Trophoblast cell (in vitro differentiated cells and primary cell): ENCODE measurements at regions not wholly inside any gene's neighbourhood (a gene's known extent, or its start where the extent isn't known, plus 50 kb on each side); places are given as distances from the start of the nearest gene placed in this dataset.

Experiments
- DNase-seq, 2 donors: peaks; one replicate each; pipeline ENCODE4 v3.0.0-alpha.2; 2016
- H2AFZ ChIP-seq: 2 replicates; pipeline ENCODE4 v1.6.1; 2013; ENCODE audit warnings: low read length, moderate library complexity, mild to moderate bottlenecking; ENCODE audit not compliant: insufficient read depth, poor library complexity
- H2AK5ac ChIP-seq: 2 replicates; pipeline ENCODE4 v1.6.1; 2013; ENCODE audit warnings: mild to moderate bottlenecking, low read length
- H2BK120ac ChIP-seq: 2 replicates; pipeline ENCODE4 v1.6.1; 2013; ENCODE audit warnings: low read length, mild to moderate bottlenecking, moderate library complexity; ENCODE audit not compliant: insufficient read depth, poor library complexity
- H2BK12ac ChIP-seq: 2 replicates; pipeline ENCODE4 v1.6.1; 2013; ENCODE audit warnings: mild to moderate bottlenecking, low read length, moderate library complexity
- H2BK5ac ChIP-seq: 2 replicates; pipeline ENCODE4 v1.6.1; 2013; ENCODE audit warnings: low read length, low read depth, moderate library complexity, mild to moderate bottlenecking; ENCODE audit not compliant: poor library complexity
- H3K14ac ChIP-seq: 2 replicates; pipeline ENCODE4 v1.6.1; 2013; ENCODE audit warnings: mild to moderate bottlenecking, low read length
- H3K18ac ChIP-seq: 2 replicates; pipeline ENCODE4 v1.6.1; 2013; ENCODE audit warnings: mild to moderate bottlenecking, low read length
- H3K23ac ChIP-seq: 2 replicates; pipeline ENCODE4 v1.6.1; 2013; ENCODE audit warnings: low read length
- H3K27ac ChIP-seq: 2 replicates; pipeline ENCODE4 v1.5.1; 2013; ENCODE audit warnings: low read depth, mild to moderate bottlenecking, inconsistent platforms, low read length, moderate library complexity
- H3K27me3 ChIP-seq: 2 replicates; pipeline ENCODE4 v1.6.1; 2013; ENCODE audit warnings: inconsistent platforms, mild to moderate bottlenecking, low read length, moderate library complexity; ENCODE audit not compliant: insufficient read depth
- H3K36me3 ChIP-seq, 2 experiments: 1 replicate in 1 of 2; 2 replicates in 1 of 2; pipeline ENCODE4 v1.6.1; 2013; ENCODE audit warnings: low read length in 2 of 2, mild to moderate bottlenecking in 2 of 2, moderate library complexity in 1 of 2; ENCODE audit not compliant: insufficient read depth in 2 of 2, control insufficient read depth in 1 of 2
- H3K4ac ChIP-seq: 2 replicates; pipeline ENCODE4 v1.6.1; 2013; ENCODE audit warnings: low read depth, mild to moderate bottlenecking, low read length, moderate library complexity
- H3K4me1 ChIP-seq, 2 experiments: 1 replicate in 1 of 2; 2 replicates in 1 of 2; pipeline ENCODE4 v1.6.1; 2013; ENCODE audit warnings: low read length in 2 of 2, mild to moderate bottlenecking in 2 of 2, moderate library complexity in 1 of 2; ENCODE audit not compliant: insufficient read depth in 2 of 2, control insufficient read depth in 1 of 2
- H3K4me2 ChIP-seq: 2 replicates; pipeline ENCODE4 v1.6.1; 2013; ENCODE audit warnings: inconsistent platforms, mild to moderate bottlenecking, low read length, moderate library complexity
- H3K4me3 ChIP-seq: 2 replicates; pipeline ENCODE4 v1.5.1; 2013; ENCODE audit warnings: mild to moderate bottlenecking, low read depth, low read length, inconsistent platforms
- H3K79me1 ChIP-seq: one replicate; pipeline ENCODE4 v1.6.1; 2013; ENCODE audit warnings: low read length
- H3K79me2 ChIP-seq: 2 replicates; pipeline ENCODE4 v1.6.1; 2013; ENCODE audit warnings: low read length, mild to moderate bottlenecking; ENCODE audit not compliant: control insufficient read depth, insufficient read depth, poor library complexity
- H3K9ac ChIP-seq: 2 replicates; pipeline ENCODE4 v1.6.1; 2013; ENCODE audit warnings: mild to moderate bottlenecking, low read length
- H3K9me3 ChIP-seq: 2 replicates; pipeline ENCODE4 v1.6.1; 2013; ENCODE audit warnings: low read depth, mild to moderate bottlenecking, control low read depth, inconsistent platforms, low read length; ENCODE audit not compliant: insufficient read depth
- H4K12ac ChIP-seq: 2 replicates; pipeline ENCODE4 v1.6.1; 2013; ENCODE audit warnings: low read depth, mild to moderate bottlenecking, low read length, moderate library complexity
- H4K8ac ChIP-seq: 2 replicates; pipeline ENCODE4 v1.6.1; 2013; ENCODE audit warnings: low read depth, mild to moderate bottlenecking, low read length, moderate library complexity
- H4K91ac ChIP-seq: one replicate; pipeline ENCODE4 v1.6.1; 2013; ENCODE audit warnings: low read depth, mild to moderate bottlenecking, low read length, moderate library complexity
- WGBS: extraction: QIAGEN DNeasy Blood & Tissue Kit; methylation state at CpG from one replicate; pipeline ENCODE4 v1.1.7; 2013; ENCODE audit warnings: missing lambda C conversion rate; ENCODE audit not compliant: insufficient read length, insufficient coverage; ENCODE audit errors: extremely low coverage; 5-methylcytosine and 5-hydroxymethylcytosine counted together

DNA sequence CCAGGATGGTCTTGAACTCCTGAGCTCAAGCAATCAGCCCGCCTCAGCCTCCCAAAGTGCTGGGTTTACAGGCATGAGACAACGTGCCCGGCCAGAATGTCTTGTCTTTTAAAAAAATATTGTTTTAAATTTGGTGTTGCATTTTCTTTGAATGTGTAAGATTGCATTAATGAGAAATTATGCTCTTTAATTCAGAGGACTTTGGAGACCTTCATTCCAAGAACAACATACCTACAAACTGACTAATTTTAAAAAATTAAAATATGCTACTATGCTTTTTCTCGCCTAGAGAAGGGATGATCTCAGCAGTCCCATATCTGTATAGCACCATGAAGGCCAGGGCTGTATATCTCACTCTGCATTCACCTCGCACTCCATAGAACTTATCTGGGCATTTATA is 204.3 kb upstream of the SLC7A11 start:
- H3K27ac ChIP-seq, result no peak overlapping the region
- no peak overlapping the region for H3K4ac ChIP-seq
- no peak overlapping the region for H2BK12ac ChIP-seq
- H3K18ac ChIP-seq, result no peak overlapping the region
- H3K27me3 ChIP-seq, result no peaks in the 10 kb centered on the region
- H3K4me1 ChIP-seq, result peaks cover 0 to 3% of the 10 kb centered on the region in 2 experiments
- no peaks in the 10 kb centered on the region for H3K36me3 ChIP-seq
- no peak overlapping the region for H4K91ac ChIP-seq
- no peak overlapping the region for H2AFZ ChIP-seq
- H3K23ac ChIP-seq, result no peak overlapping the region
- no peak overlapping the region for H3K4me3 ChIP-seq
- H4K12ac ChIP-seq, result no peak overlapping the region
- H2BK120ac ChIP-seq, result no peak overlapping the region
- no peak overlapping the region for H2BK5ac ChIP-seq
- no CpG with 5 or more reads among the region's 5 CpGs for WGBS
- H3K4me2 ChIP-seq, result no peak overlapping the region
- H3K79me2 ChIP-seq, result no peaks in the 10 kb centered on the region
- no peak overlapping the region for H2AK5ac ChIP-seq
- no peak for DNase-seq
- H3K79me1 ChIP-seq, result no peaks in the 10 kb centered on the region
- no peaks in the 10 kb centered on the region for H3K9me3 ChIP-seq
- H3K14ac ChIP-seq, result no peak overlapping the region
- no peak overlapping the region for H3K9ac ChIP-seq
- H4K8ac ChIP-seq, result no peak overlapping the region

DNA sequence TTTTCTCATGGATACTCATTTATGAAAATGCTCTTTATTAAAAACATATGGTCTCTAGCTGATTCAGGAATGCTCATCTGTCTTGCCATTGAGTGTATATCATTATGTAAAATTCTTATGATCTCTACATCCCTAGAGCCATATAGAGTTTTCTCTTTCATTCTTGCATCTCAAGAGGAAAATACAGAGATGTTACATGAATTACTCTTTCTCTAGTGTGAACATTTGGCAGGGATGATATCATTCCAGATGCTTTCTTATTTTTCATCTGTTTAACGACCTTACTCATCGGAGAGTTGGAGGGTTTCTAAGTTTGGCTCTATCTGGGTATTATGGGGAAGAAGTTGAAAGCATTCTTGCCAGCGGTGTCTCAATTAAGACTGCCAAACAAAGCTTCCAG is 202.9 kb upstream of the SLC7A11 start:
- DNase-seq, result no peak
- no peaks in the 10 kb centered on the region for H3K79me2 ChIP-seq
- H3K9me3 ChIP-seq, result no peaks in the 10 kb centered on the region
- H2BK12ac ChIP-seq, result no peak overlapping the region
- H3K14ac ChIP-seq, result no peak overlapping the region
- H2BK5ac ChIP-seq, result no peak overlapping the region
- no peak overlapping the region for H4K8ac ChIP-seq
- H3K4me1 ChIP-seq, result no peaks in the 10 kb centered on the region
- no peak overlapping the region for H3K4me3 ChIP-seq
- no peak overlapping the region for H4K12ac ChIP-seq
- no peak overlapping the region for H3K27ac ChIP-seq
- no peaks in the 10 kb centered on the region for H3K79me1 ChIP-seq
- H3K23ac ChIP-seq, result no peak overlapping the region
- no peak overlapping the region for H3K4ac ChIP-seq
- no peaks in the 10 kb centered on the region for H3K27me3 ChIP-seq
- no peak overlapping the region for H2AK5ac ChIP-seq
- no peak overlapping the region for H3K9ac ChIP-seq
- no peaks in the 10 kb centered on the region for H3K36me3 ChIP-seq
- H2BK120ac ChIP-seq, result no peak overlapping the region
- WGBS, result no CpG with 5 or more reads among the region's 3 CpGs
- no peak overlapping the region for H2AFZ ChIP-seq
- no peak overlapping the region for H3K4me2 ChIP-seq
- H3K18ac ChIP-seq, result no peak overlapping the region
- no peak overlapping the region for H4K91ac ChIP-seq

- no peak overlapping the region for H2BK120ac ChIP-seq
- no peak overlapping the region for H4K8ac ChIP-seq
- no peaks in the 10 kb centered on the region for H3K27me3 ChIP-seq
- no CpG with 5 or more reads among the region's 2 CpGs for WGBS
- no peak for DNase-seq
- H3K27ac ChIP-seq, result no peak overlapping the region
- H3K79me1 ChIP-seq, result no peaks in the 10 kb centered on the region
- no peak overlapping the region for H3K18ac ChIP-seq
- no peak overlapping the region for H3K4me3 ChIP-seq
- no peak overlapping the region for H4K12ac ChIP-seq
- H3K23ac ChIP-seq, result no peak overlapping the region
- no peak overlapping the region for H2AFZ ChIP-seq
- H3K4ac ChIP-seq, result no peak overlapping the region
- H2AK5ac ChIP-seq, result no peak overlapping the region
- no peaks in the 10 kb centered on the region for H3K9me3 ChIP-seq
- H3K14ac ChIP-seq, result no peak overlapping the region
- no peak overlapping the region for H4K91ac ChIP-seq
- H3K79me2 ChIP-seq, result no peaks in the 10 kb centered on the region
- no peak overlapping the region for H2BK12ac ChIP-seq
- no peak overlapping the region for H3K9ac ChIP-seq
- no peaks in the 10 kb centered on the region for H3K36me3 ChIP-seq
- H2BK5ac ChIP-seq, result no peak overlapping the region
- no peak overlapping the region for H3K4me2 ChIP-seq
- H3K4me1 ChIP-seq, result no peaks in the 10 kb centered on the region
These were observed 202.1 kb upstream of the SLC7A11 start for GRCh38 chr4:138444260-138444659.

GRCh38 chr4:138439143-138439581 is 197.0 kb upstream of the SLC7A11 start:
- Histone ChIP-seq H3K4me2 (no peak overlapping the region), H2BK5ac (no peak overlapping the region), H3K9ac (no peak overlapping the region), H3K27ac (no peak overlapping the region), H2BK12ac (no peak overlapping the region), H3K14ac (no peak overlapping the region), H3K4me1 (no peaks in the 10 kb centered on the region), H3K9me3 (no peaks in the 10 kb centered on the region), H3K23ac (no peak overlapping the region), H2BK120ac (no peak overlapping the region), H3K27me3 (no peaks in the 10 kb centered on the region), H3K36me3 (no peaks in the 10 kb centered on the region), H3K4ac (no peak overlapping the region), H2AFZ (no peak overlapping the region), H3K79me1 (no peaks in the 10 kb centered on the region), H4K12ac (no peak overlapping the region), H3K18ac (no peak overlapping the region), H3K79me2 (no peaks in the 10 kb centered on the region), H3K4me3 (no peak overlapping the region), H4K91ac (no peak overlapping the region), H2AK5ac (no peak overlapping the region), H4K8ac (no peak overlapping the region)
- no CpG with 5 or more reads among the region's 5 CpGs for WGBS
- DNase-seq, result no peak
